ENCODE measurements at regions not wholly inside any gene's neighbourhood (a gene's known extent, or its start where the extent isn't known, plus 50 kb on each side); places are given as distances from the start of the nearest gene placed in this dataset.

GRCh38 chr4:62872856-62873255, 1536.4 kb downstream of the TECRL start:
- H3K27me3 ChIP-seq (ENCODE audit: low read depth, low read length) = no peaks in the 10 kb centered on the region
- H3K27ac ChIP-seq (ENCODE audit: low read length) = no peak overlapping the region
- H3K4me1 ChIP-seq (ENCODE audit: control insufficient read depth in 1 of 2, insufficient read depth in 2 of 2, low read length in 2 of 2) = no peaks in the 10 kb centered on the region
- H3K36me3 ChIP-seq (ENCODE audit: control insufficient read depth in 1 of 2, insufficient read depth in 2 of 2, low read length in 2 of 2) = no peaks in the 10 kb centered on the region
- no peak overlapping the region for H3K4me3 ChIP-seq (ENCODE audit: low read depth in 1 of 2, low read length in 2 of 2)
- H3K9me3 ChIP-seq (ENCODE audit: control insufficient read depth in 1 of 2, low read length in 2 of 2) = peaks cover 0 to 4% of the 10 kb centered on the region in 2 donors

- H3K9me3 ChIP-seq (ENCODE audit: control insufficient read depth in 1 of 2, low read length in 2 of 2) = no peaks in the 10 kb centered on the region
- no peaks in the 10 kb centered on the region for H3K36me3 ChIP-seq (ENCODE audit: control insufficient read depth in 1 of 2, insufficient read depth in 2 of 2, low read length in 2 of 2)
- H3K27me3 ChIP-seq (ENCODE audit: low read depth, low read length) = no peaks in the 10 kb centered on the region
Observed at GRCh38 chr4:62871078-62871477, 1538.2 kb downstream of the TECRL start.

GRCh38 chr4:62870451-62870850, 1538.8 kb downstream of the TECRL start:
- no peaks in the 10 kb centered on the region for H3K9me3 ChIP-seq (ENCODE audit: control insufficient read depth in 1 of 2, low read length in 2 of 2)
- no peak overlapping the region for H3K4me3 ChIP-seq (ENCODE audit: low read depth in 1 of 2, low read length in 2 of 2)
- no peak overlapping the region for H3K27ac ChIP-seq (ENCODE audit: low read length)
- no peaks in the 10 kb centered on the region for H3K27me3 ChIP-seq (ENCODE audit: low read depth, low read length)
- no peaks in the 10 kb centered on the region for H3K4me1 ChIP-seq (ENCODE audit: control insufficient read depth in 1 of 2, insufficient read depth in 2 of 2, low read length in 2 of 2)
- no peaks in the 10 kb centered on the region for H3K36me3 ChIP-seq (ENCODE audit: control insufficient read depth in 1 of 2, insufficient read depth in 2 of 2, low read length in 2 of 2)

More at GRCh38 chr4:62871078-62871477, 1538.2 kb downstream of the TECRL start:
- Histone ChIP-seq H3K4me1 (ENCODE audit: control insufficient read depth in 1 of 2, insufficient read depth in 2 of 2, low read length in 2 of 2) (no peaks in the 10 kb centered on the region), H3K4me3 (ENCODE audit: low read depth in 1 of 2, low read length in 2 of 2) (no peak overlapping the region), H3K27ac (ENCODE audit: low read length) (no peak overlapping the region)

- H3K27me3 ChIP-seq (ENCODE audit: low read depth, low read length) = no peaks in the 10 kb centered on the region
- H3K9me3 ChIP-seq (ENCODE audit: control insufficient read depth in 1 of 2, low read length in 2 of 2) = no peaks in the 10 kb centered on the region
- H3K27ac ChIP-seq (ENCODE audit: low read length) = no peak overlapping the region
- no peak overlapping the region for H3K4me3 ChIP-seq (ENCODE audit: low read depth in 1 of 2, low read length in 2 of 2)
- H3K4me1 ChIP-seq (ENCODE audit: control insufficient read depth in 1 of 2, insufficient read depth in 2 of 2, low read length in 2 of 2) = no peaks in the 10 kb centered on the region
- no peaks in the 10 kb centered on the region for H3K36me3 ChIP-seq (ENCODE audit: control insufficient read depth in 1 of 2, insufficient read depth in 2 of 2, low read length in 2 of 2)
Observed at GRCh38 chr4:62865261-62865660, 1544.0 kb downstream of the TECRL start.

- Histone ChIP-seq H3K27me3 (ENCODE audit: low read depth, low read length) (no peaks in the 10 kb centered on the region), H3K9me3 (ENCODE audit: control insufficient read depth in 1 of 2, low read length in 2 of 2) (no peaks in the 10 kb centered on the region), H3K36me3 (ENCODE audit: control insufficient read depth in 1 of 2, insufficient read depth in 2 of 2, low read length in 2 of 2) (no peaks in the 10 kb centered on the region), H3K4me3 (ENCODE audit: low read depth in 1 of 2, low read length in 2 of 2) (no peak overlapping the region), H3K4me1 (ENCODE audit: control insufficient read depth in 1 of 2, insufficient read depth in 2 of 2, low read length in 2 of 2) (no peaks in the 10 kb centered on the region), H3K27ac (ENCODE audit: low read length) (no peak overlapping the region)
Observed at GRCh38 chr4:62849696-62850095, 1559.6 kb downstream of the TECRL start.

GRCh38 chr4:62835631-62836030, 1573.6 kb downstream of the TECRL start:
- Histone ChIP-seq H3K27ac (ENCODE audit: low read length) (no peak overlapping the region), H3K27me3 (ENCODE audit: low read depth, low read length) (no peaks in the 10 kb centered on the region), H3K36me3 (ENCODE audit: control insufficient read depth in 1 of 2, insufficient read depth in 2 of 2, low read length in 2 of 2) (no peaks in the 10 kb centered on the region), H3K9me3 (ENCODE audit: control insufficient read depth in 1 of 2, low read length in 2 of 2) (no peaks in the 10 kb centered on the region), H3K4me1 (ENCODE audit: control insufficient read depth in 1 of 2, insufficient read depth in 2 of 2, low read length in 2 of 2) (no peaks in the 10 kb centered on the region), H3K4me3 (ENCODE audit: low read depth in 1 of 2, low read length in 2 of 2) (no peak overlapping the region)

- Histone ChIP-seq H3K4me1 (ENCODE audit: control insufficient read depth in 1 of 2, insufficient read depth in 2 of 2, low read length in 2 of 2) (no peaks in the 10 kb centered on the region), H3K27me3 (ENCODE audit: low read depth, low read length) (no peaks in the 10 kb centered on the region), H3K9me3 (ENCODE audit: control insufficient read depth in 1 of 2, low read length in 2 of 2) (no peaks in the 10 kb centered on the region), H3K27ac (ENCODE audit: low read length) (no peak overlapping the region), H3K4me3 (ENCODE audit: low read depth in 1 of 2, low read length in 2 of 2) (no peak overlapping the region), H3K36me3 (ENCODE audit: control insufficient read depth in 1 of 2, insufficient read depth in 2 of 2, low read length in 2 of 2) (no peaks in the 10 kb centered on the region)
Observed at GRCh38 chr4:62822306-62822705, 1586.9 kb downstream of the TECRL start.

GRCh38 chr4:62816566-62816965, 1592.7 kb downstream of the TECRL start:
- H3K36me3 ChIP-seq (ENCODE audit: control insufficient read depth in 1 of 2, insufficient read depth in 2 of 2, low read length in 2 of 2) = no peaks in the 10 kb centered on the region
- H3K9me3 ChIP-seq (ENCODE audit: control insufficient read depth in 1 of 2, low read length in 2 of 2) = no peaks in the 10 kb centered on the region
- no peak overlapping the region for H3K4me3 ChIP-seq (ENCODE audit: low read depth in 1 of 2, low read length in 2 of 2)
- H3K27me3 ChIP-seq (ENCODE audit: low read depth, low read length) = no peaks in the 10 kb centered on the region
- no peaks in the 10 kb centered on the region for H3K4me1 ChIP-seq (ENCODE audit: control insufficient read depth in 1 of 2, insufficient read depth in 2 of 2, low read length in 2 of 2)
- H3K27ac ChIP-seq (ENCODE audit: low read length) = no peak overlapping the region

- Histone ChIP-seq H3K9me3 (ENCODE audit: control insufficient read depth in 1 of 2, low read length in 2 of 2) (no peaks in the 10 kb centered on the region), H3K4me1 (ENCODE audit: control insufficient read depth in 1 of 2, insufficient read depth in 2 of 2, low read length in 2 of 2) (no peaks in the 10 kb centered on the region), H3K36me3 (ENCODE audit: control insufficient read depth in 1 of 2, insufficient read depth in 2 of 2, low read length in 2 of 2) (no peaks in the 10 kb centered on the region), H3K4me3 (ENCODE audit: low read depth in 1 of 2, low read length in 2 of 2) (no peak overlapping the region), H3K27ac (ENCODE audit: low read length) (no peak overlapping the region), H3K27me3 (ENCODE audit: low read depth, low read length) (no peaks in the 10 kb centered on the region)
Observed at GRCh38 chr4:62814510-62815047, 1594.7 kb downstream of the TECRL start.

- Histone ChIP-seq H3K27me3 (ENCODE audit: low read depth, low read length) (no peaks in the 10 kb centered on the region), H3K4me3 (ENCODE audit: low read depth in 1 of 2, low read length in 2 of 2) (no peak overlapping the region), H3K36me3 (ENCODE audit: control insufficient read depth in 1 of 2, insufficient read depth in 2 of 2, low read length in 2 of 2) (no peaks in the 10 kb centered on the region), H3K27ac (ENCODE audit: low read length) (no peak overlapping the region), H3K9me3 (ENCODE audit: control insufficient read depth in 1 of 2, low read length in 2 of 2) (no peaks in the 10 kb centered on the region), H3K4me1 (ENCODE audit: control insufficient read depth in 1 of 2, insufficient read depth in 2 of 2, low read length in 2 of 2) (no peaks in the 10 kb centered on the region)
Observed at GRCh38 chr4:62806816-62807215, 1602.4 kb downstream of the TECRL start.

GRCh38 chr4:62804075-62804474, 1603.9 kb downstream of the ADGRL3 start:
- Histone ChIP-seq H3K4me3 (ENCODE audit: low read depth in 1 of 2, low read length in 2 of 2) (no peak overlapping the region), H3K36me3 (ENCODE audit: control insufficient read depth in 1 of 2, insufficient read depth in 2 of 2, low read length in 2 of 2) (no peaks in the 10 kb centered on the region), H3K27me3 (ENCODE audit: low read depth, low read length) (no peaks in the 10 kb centered on the region), H3K27ac (ENCODE audit: low read length) (no peak overlapping the region), H3K9me3 (ENCODE audit: control insufficient read depth in 1 of 2, low read length in 2 of 2) (no peaks in the 10 kb centered on the region), H3K4me1 (ENCODE audit: control insufficient read depth in 1 of 2, insufficient read depth in 2 of 2, low read length in 2 of 2) (no peaks in the 10 kb centered on the region)

GRCh38 chr4:62797221-62797620, 1597.1 kb downstream of the ADGRL3 start:
- no peak overlapping the region for H3K27ac ChIP-seq (ENCODE audit: low read length)
- no peaks in the 10 kb centered on the region for H3K27me3 ChIP-seq (ENCODE audit: low read depth, low read length)
- no peaks in the 10 kb centered on the region for H3K9me3 ChIP-seq (ENCODE audit: control insufficient read depth in 1 of 2, low read length in 2 of 2)
- no peaks in the 10 kb centered on the region for H3K36me3 ChIP-seq (ENCODE audit: control insufficient read depth in 1 of 2, insufficient read depth in 2 of 2, low read length in 2 of 2)
- no peak overlapping the region for H3K4me3 ChIP-seq (ENCODE audit: low read depth in 1 of 2, low read length in 2 of 2)
- no peaks in the 10 kb centered on the region for H3K4me1 ChIP-seq (ENCODE audit: control insufficient read depth in 1 of 2, insufficient read depth in 2 of 2, low read length in 2 of 2)

Data from muscle layer of duodenum (tissue), 2 donors.